ENCODE measurements at regions not wholly inside any gene's neighbourhood (a gene's known extent, or its start where the extent isn't known, plus 50 kb on each side); places are given as distances from the start of the nearest gene placed in this dataset.

DNA sequence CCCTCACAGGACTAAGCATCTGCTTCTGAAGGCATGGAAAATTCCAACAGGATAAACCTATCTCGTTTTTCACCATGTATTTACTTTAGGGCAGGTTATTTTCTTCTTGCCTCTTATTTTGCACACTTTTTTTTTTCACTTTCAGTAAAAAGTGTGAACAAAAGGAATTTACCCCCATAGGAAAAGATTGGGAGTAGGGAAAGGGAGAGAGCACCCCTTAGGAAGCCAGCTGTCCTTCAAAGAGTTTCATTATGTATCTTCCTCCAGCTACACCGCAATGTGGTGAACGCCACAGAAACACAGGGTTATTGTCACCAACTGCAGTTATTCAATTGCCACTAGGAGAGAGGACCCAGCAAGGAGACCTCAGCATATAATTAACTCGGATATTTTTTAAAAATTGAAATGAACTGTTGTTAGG is 286.2 kb upstream of the VRK2 start:
- TF ChIP-seq, protein P1, sequence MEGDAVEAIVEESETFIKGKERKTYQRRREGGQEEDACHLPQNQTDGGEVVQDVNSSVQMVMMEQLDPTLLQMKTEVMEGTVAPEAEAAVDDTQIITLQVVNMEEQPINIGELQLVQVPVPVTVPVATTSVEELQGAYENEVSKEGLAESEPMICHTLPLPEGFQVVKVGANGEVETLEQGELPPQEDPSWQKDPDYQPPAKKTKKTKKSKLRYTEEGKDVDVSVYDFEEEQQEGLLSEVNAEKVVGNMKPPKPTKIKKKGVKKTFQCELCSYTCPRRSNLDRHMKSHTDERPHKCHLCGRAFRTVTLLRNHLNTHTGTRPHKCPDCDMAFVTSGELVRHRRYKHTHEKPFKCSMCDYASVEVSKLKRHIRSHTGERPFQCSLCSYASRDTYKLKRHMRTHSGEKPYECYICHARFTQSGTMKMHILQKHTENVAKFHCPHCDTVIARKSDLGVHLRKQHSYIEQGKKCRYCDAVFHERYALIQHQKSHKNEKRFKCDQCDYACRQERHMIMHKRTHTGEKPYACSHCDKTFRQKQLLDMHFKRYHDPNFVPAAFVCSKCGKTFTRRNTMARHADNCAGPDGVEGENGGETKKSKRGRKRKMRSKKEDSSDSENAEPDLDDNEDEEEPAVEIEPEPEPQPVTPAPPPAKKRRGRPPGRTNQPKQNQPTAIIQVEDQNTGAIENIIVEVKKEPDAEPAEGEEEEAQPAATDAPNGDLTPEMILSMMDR (IDR thresholded peaks at IDR 0.05): no peak
- TF ChIP-seq POLR2A (IDR thresholded peaks at IDR 0.05): no peak
